C4-2B (cell line): ENCODE measurements at regions not wholly inside any gene's neighbourhood (a gene's known extent, or its start where the extent isn't known, plus 50 kb on each side); places are given as distances from the start of the nearest gene placed in this dataset.

Experiments
- H3K27ac ChIP-seq: fragments of 450-650 bp; 2 replicates; pipeline ENCODE4 v1.5.1; 2017
- ZFX ChIP-seq: fragments of 450-650 bp; IDR thresholded peaks from 2 replicates; pipeline ENCODE4 v1.6.1; 2017
- TF ChIP-seq, protein P1 (sequence below): fragments of 450-650 bp; conservative IDR thresholded peaks from 2 replicates; pipeline ENCODE4 v1.5.1; 2017; ENCODE audit warnings: mild to moderate bottlenecking

DNA sequence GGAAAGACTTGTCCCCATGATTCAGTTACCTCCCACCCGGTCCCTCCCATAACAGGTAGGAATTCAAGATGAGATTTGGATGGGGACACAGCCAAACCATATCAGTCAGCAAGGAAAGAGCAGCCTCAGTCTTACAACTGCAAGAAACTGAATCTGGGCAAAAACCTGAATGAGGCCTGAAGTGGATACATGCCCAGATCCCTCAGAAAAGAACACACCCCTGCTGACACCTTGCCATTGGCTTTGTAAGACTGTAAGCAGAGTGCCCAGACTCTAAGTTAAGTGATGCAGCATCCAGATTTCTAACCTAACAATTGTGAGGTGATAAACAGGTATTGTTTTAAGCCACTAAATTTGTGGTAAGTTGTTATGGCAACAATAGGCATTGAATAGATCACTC, 670.8 kb downstream of the SORCS1 start:
- TF ChIP-seq, protein P1, sequence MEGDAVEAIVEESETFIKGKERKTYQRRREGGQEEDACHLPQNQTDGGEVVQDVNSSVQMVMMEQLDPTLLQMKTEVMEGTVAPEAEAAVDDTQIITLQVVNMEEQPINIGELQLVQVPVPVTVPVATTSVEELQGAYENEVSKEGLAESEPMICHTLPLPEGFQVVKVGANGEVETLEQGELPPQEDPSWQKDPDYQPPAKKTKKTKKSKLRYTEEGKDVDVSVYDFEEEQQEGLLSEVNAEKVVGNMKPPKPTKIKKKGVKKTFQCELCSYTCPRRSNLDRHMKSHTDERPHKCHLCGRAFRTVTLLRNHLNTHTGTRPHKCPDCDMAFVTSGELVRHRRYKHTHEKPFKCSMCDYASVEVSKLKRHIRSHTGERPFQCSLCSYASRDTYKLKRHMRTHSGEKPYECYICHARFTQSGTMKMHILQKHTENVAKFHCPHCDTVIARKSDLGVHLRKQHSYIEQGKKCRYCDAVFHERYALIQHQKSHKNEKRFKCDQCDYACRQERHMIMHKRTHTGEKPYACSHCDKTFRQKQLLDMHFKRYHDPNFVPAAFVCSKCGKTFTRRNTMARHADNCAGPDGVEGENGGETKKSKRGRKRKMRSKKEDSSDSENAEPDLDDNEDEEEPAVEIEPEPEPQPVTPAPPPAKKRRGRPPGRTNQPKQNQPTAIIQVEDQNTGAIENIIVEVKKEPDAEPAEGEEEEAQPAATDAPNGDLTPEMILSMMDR = no peak
- TF ChIP-seq ZFX = no peak

DNA sequence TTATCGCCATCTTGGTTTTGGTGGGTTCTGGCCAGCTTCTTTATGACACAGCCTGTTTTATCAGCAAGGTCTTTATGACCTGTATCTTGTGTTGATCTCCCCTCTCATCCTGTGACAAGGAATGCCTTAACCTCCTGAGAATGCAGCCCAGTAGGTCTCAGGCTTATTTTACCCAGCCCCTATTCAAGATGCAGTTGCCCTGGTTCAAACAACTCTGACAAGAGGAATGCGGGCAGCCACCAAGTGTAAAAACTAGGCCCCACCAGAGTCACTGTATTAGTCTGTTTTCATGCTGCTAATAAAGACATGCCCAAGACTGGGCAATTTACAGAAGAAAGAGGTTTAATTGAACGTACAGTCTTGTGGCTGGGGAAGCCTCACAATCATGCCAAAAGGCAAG, 671.3 kb downstream of the SORCS1 start:
- TF ChIP-seq ZFX = no peak
- TF ChIP-seq, protein P1 = no peak

More for the DNA sequence above, 670.8 kb downstream of the SORCS1 start:
- H3K27ac ChIP-seq = no peak overlapping the region

DNA sequence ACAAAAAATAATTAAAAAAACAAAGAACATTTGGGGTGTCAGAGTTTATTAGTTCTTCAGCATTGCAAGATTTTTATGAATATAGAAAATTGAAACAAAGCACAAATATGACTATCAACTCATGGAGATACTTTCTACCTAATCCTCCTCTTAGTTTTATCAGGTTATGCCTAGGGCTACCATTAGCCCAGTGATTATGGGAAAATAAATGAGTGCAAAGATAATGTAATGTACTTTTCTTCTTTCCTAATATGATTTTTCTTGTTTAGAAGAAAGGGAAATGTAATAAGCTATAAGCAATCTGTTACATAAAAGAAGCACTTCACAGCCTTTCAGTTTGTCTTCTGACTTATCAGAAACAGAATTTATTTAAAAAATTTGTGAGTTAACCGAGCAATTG, 676.8 kb downstream of the SORCS1 start:
- TF ChIP-seq, protein P1 = no peak
- TF ChIP-seq ZFX = no peak
- no peak overlapping the region for H3K27ac ChIP-seq

More for the DNA sequence above, 671.3 kb downstream of the SORCS1 start:
- H3K27ac ChIP-seq = no peak overlapping the region

DNA sequence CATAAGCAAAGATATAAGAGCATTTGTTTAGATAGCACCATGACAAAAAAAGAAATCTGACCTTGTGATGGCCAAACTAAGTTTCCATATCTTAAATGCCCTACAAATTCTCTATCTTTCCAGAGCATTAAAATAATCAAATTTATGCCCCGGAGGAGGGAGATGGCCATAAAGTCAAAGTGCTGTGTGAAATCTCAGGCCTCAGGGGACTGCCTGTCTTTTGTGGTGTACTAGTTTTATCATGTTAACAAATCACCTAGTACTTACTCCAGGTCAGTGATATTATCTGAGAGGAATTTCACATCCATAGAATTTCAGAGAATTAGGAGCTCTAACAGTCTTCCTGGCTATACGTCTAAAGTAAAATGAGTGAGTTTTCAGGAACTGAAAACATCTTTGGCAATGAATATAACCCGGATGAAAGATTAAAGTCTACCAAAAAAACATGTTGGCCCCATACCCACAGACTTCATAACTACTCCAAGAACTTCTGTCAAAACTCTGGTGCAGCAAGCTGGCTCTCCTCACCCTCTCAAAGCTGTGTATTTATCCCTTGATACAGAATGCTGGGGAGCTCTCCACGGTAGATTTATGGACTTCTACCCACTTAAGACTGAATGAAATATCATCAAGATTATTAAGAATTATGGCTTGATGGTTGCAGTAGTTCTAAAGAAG, 682.8 kb downstream of the SORCS1 start:
- no peak overlapping the region for H3K27ac ChIP-seq
- no peak for TF ChIP-seq ZFX
- TF ChIP-seq, protein P1 = no peak

DNA sequence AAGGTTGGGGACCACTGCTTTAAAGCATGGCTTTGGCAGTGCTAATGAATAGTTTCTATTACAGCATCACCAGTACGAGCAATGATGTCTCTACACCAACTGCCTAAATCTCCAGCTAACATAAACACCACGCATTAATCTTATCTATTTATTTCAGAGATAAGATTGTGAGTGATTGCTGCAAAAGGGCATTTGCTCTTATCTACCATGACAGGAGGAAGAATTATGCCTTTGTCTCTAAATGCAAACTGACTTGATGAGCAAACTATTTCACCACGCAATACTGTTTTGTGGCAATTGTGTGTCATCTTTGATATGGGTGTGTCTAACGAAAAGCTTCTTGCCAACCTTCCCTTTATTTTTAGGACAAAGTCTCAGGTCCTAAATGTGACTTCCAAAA, 684.9 kb downstream of the SORCS1 start:
- no peak overlapping the region for H3K27ac ChIP-seq
- TF ChIP-seq, protein P1 = no peak
- TF ChIP-seq ZFX = no peak

DNA sequence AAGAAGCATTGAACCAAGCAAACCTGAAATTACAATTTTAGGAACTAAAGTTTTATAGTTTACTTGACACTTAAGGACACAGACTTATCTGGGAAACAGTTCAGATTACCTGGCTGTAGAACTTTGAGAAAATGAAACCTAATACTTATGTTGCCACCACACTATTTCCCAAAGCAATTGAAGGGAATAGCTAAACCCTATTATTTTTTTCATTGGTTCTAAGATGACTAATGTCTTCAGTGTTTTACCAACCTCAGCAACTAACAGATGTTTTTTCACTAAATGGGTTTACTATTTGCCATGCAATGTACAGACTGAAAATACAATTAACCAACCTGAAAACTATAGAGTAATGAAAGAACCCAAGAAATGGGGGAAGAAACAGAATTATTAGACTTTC, 689.6 kb downstream of the SORCS1 start:
- TF ChIP-seq ZFX = no peak
- TF ChIP-seq, protein P1 = no peak

DNA sequence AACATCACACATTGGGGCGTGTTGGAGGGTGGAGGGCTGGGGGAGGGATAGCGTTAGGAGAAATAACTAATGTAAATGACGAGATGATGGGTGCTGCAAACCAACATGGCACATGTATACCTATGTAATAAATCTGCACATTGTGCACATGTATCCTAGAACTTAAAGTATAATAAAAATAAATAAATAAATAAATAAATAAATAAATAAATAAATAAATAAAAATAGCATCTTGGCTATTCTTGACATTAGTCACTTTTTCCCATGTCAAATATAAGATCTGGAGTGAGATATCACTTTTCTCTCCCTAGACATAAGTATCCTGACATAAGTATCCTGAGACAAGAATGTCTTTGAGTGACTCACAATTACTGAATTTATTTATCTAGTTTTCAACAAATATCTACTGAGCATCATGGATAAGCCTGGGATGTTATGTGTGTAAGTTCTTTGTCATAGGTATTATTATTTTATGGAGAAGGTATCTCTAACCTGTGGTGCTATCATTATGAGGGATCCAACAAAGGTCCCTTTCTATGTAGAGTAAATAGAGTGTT, 691.3 kb downstream of the SORCS1 start:
- no peak overlapping the region for H3K27ac ChIP-seq
- TF ChIP-seq, protein P1 = no peak

More for the DNA sequence above, 689.6 kb downstream of the SORCS1 start:
- no peak overlapping the region for H3K27ac ChIP-seq
